NT2/D1 (cell line): ENCODE measurements at regions not wholly inside any gene's neighbourhood (a gene's known extent, or its start where the extent isn't known, plus 50 kb on each side); places are given as distances from the start of the nearest gene placed in this dataset.

Experiments used
- DNase-seq: peaks from one replicate; pipeline ENCODE4 v3.0.0-alpha.2; 2011; ENCODE audit warnings: low read depth, low spot score
- H3K27me3 ChIP-seq: 2 replicates; pipeline ENCODE4 v1.6.0; 2011; ENCODE audit warnings: mild to moderate bottlenecking; ENCODE audit not compliant: insufficient read length, insufficient read depth
- H3K36me3 ChIP-seq: 2 replicates; pipeline ENCODE4 v1.6.1; 2011; ENCODE audit warnings: mild to moderate bottlenecking, low read length, mixed read lengths; ENCODE audit not compliant: insufficient read depth, insufficient read length
- H3K4me1 ChIP-seq: 2 replicates; pipeline ENCODE4 v1.5.1; 2011; ENCODE audit not compliant: insufficient read depth, insufficient read length
- H3K4me3 ChIP-seq: 2 replicates; pipeline ENCODE4 v1.5.1; 2011; ENCODE audit warnings: low read depth; ENCODE audit not compliant: insufficient read length
- H3K9ac ChIP-seq: 2 replicates; pipeline ENCODE4 v1.6.0; 2011; ENCODE audit warnings: low read depth; ENCODE audit not compliant: insufficient read length
- H3K9me3 ChIP-seq: 2 replicates; pipeline ENCODE4 v1.5.1; 2011; ENCODE audit warnings: mild to moderate bottlenecking, low read length; ENCODE audit not compliant: insufficient read depth
- SUZ12 ChIP-seq: IDR thresholded peaks from 2 replicates; pipeline ENCODE4 v1.6.1; 2011; ENCODE audit not compliant: insufficient read length, insufficient read depth; ENCODE audit errors: extremely low read depth
- YY1 ChIP-seq: IDR thresholded peaks from 2 replicates; pipeline ENCODE4 v1.6.1; 2011; ENCODE audit not compliant: insufficient read length, insufficient read depth
- ZNF274 ChIP-seq: IDR thresholded peaks from 2 replicates; pipeline ENCODE4 v1.6.1; 2011; ENCODE audit warnings: mild to moderate bottlenecking, low read depth, low read length

DNA sequence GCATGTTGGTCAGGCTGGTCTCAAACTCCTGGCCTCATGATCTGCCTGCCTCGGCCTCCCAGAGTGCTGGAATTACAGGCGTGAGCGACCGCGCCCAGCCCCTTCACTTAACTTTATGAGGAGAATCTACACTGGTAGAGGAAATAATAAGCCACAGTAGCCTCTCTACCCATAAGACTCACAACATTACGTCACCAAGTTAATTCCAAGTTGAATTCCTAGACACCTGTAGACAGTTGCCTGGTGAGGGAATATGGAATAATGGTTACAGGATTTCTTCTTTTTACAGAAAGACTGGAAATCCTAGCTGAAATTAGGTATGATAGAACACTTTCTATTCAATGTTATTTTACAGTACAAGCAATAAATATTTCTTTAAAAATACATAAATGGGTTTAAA is 854.5 kb upstream of the EYS start:
- H3K9me3 ChIP-seq = peaks cover 10% of the 10 kb centered on the region
- H3K4me1 ChIP-seq = no peaks in the 10 kb centered on the region
- no peak overlapping the region for H3K9ac ChIP-seq
- TF ChIP-seq YY1 = no peak
- no peak for TF ChIP-seq ZNF274
- no peak for TF ChIP-seq SUZ12
- no peaks in the 10 kb centered on the region for H3K27me3 ChIP-seq
- H3K36me3 ChIP-seq = no peaks in the 10 kb centered on the region
- no peak overlapping the region for H3K4me3 ChIP-seq
- no peak for DNase-seq

DNA sequence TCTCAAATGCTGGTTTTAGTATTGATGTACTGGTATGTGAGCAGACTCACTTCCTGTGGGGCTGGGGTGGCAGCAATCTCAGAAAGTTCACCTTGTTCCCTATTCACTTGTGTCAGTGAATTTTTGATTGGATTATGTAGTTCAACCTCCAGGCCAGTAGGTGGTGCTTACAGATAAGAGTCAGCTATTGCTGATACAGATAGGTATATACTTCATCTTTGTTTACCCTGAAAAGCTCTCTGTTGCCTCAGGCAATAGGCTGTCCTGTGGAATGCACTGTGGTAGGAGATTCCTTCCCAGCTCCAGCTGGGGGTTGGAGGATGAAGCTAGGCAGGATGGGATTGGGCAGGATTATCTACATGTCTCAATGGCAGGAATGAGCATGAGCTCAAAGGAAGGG is 851.2 kb upstream of the EYS start:
- DNase-seq = peak; percentile 3
- no peaks in the 10 kb centered on the region for H3K36me3 ChIP-seq

DNA sequence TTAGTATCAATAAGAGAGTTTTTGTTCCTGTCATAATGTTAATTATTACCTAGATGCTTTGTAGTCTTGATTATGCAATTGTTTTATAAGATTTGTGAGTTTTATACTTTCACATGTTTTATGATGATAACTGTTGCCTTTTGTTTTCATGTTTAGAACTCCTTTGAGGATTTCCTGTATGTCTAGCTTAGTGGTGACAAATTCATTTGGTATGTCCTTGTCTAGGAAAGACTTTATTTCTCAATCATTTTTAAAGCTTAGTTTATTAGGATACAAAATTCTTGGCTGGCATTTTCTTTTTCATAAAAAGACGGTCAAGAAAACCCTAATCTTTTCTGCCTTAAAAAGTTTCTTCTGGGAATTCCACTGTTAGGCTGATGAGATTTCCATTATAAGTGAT is 849.9 kb upstream of the EYS start:
- Histone ChIP-seq H3K9me3 (peaks cover 10% of the 10 kb centered on the region), H3K9ac (no peak overlapping the region), H3K4me3 (no peak overlapping the region), H3K4me1 (no peaks in the 10 kb centered on the region), H3K36me3 (no peaks in the 10 kb centered on the region), H3K27me3 (no peaks in the 10 kb centered on the region)
- TF ChIP-seq YY1 (no peak), ZNF274 (no peak), SUZ12 (no peak)
- no peak for DNase-seq

More for the DNA sequence above, 851.2 kb upstream of the EYS start:
- H3K9ac ChIP-seq = no peak overlapping the region
- TF ChIP-seq YY1 (no peak), ZNF274 (no peak), SUZ12 (no peak)
- H3K27me3 ChIP-seq = no peaks in the 10 kb centered on the region
- H3K4me1 ChIP-seq = no peaks in the 10 kb centered on the region
- no peak overlapping the region for H3K4me3 ChIP-seq
- peaks cover 10% of the 10 kb centered on the region for H3K9me3 ChIP-seq

DNA sequence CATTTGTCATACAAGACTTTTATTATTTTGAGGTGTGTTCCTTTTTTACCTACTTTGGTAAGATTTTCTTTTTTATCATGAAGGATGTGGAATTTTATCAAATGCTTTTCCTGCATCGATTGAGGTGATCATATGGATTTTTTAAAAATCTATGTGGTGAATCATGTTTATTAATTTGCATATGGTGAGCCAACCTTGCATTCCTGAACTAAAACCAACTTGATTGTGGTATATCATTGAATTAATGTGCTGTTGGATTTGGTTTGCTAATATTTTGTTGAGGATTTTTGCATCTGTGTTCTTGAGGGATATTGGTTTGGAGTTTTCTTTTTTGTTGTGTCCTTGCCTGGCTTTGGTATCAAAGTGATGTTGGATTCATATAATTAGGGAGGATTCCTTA is 848.1 kb upstream of the EYS start:
- no peaks in the 10 kb centered on the region for H3K27me3 ChIP-seq
- H3K4me3 ChIP-seq = no peak overlapping the region
- H3K4me1 ChIP-seq = no peaks in the 10 kb centered on the region
- H3K9me3 ChIP-seq = peaks cover 10% of the 10 kb centered on the region
- no peak for TF ChIP-seq ZNF274
- no peak overlapping the region for H3K9ac ChIP-seq
- no peaks in the 10 kb centered on the region for H3K36me3 ChIP-seq
- DNase-seq = no peak

DNA sequence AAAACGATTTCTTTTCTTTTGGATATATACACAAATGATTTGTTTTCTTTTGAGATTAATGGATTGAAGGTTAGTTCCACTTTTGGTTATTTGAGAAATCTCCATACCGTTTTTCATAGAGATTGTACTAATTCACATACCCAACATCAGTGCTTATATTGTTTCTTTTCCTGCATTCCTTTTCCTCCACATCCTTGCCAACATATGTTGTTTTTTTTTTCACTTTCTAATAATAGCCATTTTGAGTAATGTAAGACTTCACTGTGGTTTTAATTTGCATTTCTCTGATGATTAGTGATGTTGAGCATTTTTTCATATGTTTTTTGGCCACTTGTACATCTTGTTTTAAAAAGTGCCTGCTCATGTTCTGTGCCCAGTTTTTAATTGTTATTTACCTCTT is 846.4 kb upstream of the EYS start:
- no peak for TF ChIP-seq ZNF274
- TF ChIP-seq SUZ12 = no peak
- no peak for TF ChIP-seq YY1
- no peak overlapping the region for H3K9ac ChIP-seq

DNA sequence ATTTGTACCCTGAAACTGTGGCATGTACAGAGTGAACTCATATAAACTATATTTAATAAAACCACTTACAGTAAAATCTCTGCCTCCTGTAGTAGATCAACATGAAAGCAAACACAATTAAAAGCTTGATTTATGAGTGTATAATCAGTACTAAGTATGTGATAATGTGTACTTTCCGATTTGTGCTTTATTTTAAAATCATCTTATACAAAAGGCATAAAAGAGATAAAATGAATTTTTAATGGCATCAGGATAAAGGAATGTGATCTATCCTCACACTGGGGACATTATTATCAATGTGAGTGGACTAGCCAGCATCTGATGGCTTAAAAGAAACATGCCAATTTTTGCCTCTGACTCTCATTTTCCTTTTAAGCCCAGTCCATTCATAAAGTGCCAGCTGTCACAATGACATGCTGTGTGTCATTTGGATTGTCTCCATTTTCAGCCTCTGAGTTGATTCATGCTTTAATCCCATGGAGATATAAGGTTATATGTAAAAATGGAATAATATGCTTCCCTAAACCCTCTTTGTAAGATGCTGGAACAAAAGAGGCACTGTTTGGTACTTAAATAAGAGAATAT is 831.6 kb upstream of the EYS start:
- no peak overlapping the region for H3K4me3 ChIP-seq
- no peak overlapping the region for H3K9ac ChIP-seq
- TF ChIP-seq ZNF274 = no peak
- no peak for TF ChIP-seq YY1
- no peak for TF ChIP-seq SUZ12
- H3K4me1 ChIP-seq = no peaks in the 10 kb centered on the region
- H3K27me3 ChIP-seq = no peaks in the 10 kb centered on the region
- no peaks in the 10 kb centered on the region for H3K36me3 ChIP-seq
- peaks cover 6% of the 10 kb centered on the region; the same call in 1 of the 2 replicates for H3K9me3 ChIP-seq
- no peak for DNase-seq

More for the DNA sequence above, 846.4 kb upstream of the EYS start:
- Histone ChIP-seq H3K36me3 (no peaks in the 10 kb centered on the region), H3K27me3 (no peaks in the 10 kb centered on the region), H3K9me3 (peaks cover 8% of the 10 kb centered on the region), H3K4me1 (no peaks in the 10 kb centered on the region), H3K4me3 (no peak overlapping the region)
- no peak for DNase-seq

DNA sequence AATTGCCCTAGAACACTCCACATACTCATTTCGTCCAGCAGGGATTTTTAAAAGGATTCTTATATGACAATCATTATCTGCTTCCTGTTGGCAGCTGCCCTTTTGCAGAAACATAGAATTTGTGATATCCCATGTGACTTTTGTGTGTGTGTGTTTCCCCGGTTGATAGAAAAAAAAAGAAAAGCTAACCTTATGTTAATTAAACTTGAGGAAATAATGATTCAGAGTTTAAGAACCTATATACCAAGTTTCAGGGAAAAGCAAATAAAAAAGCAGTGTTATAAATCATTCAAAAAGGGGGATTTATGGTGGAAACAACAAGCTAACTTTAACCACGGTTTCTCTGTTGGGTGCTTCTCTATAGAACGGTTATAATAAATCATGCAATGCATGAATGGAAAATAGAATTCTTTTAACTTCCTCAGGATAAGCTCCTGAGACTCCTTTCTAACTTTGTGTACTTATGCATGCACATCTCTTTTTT is 826.9 kb upstream of the EYS start:
- no peak for DNase-seq
- no peaks in the 10 kb centered on the region for H3K9me3 ChIP-seq
- H3K9ac ChIP-seq = no peak overlapping the region
- TF ChIP-seq ZNF274 = no peak
- no peak for TF ChIP-seq YY1
- no peak for TF ChIP-seq SUZ12
- H3K4me1 ChIP-seq = no peaks in the 10 kb centered on the region
- no peaks in the 10 kb centered on the region for H3K36me3 ChIP-seq
- H3K4me3 ChIP-seq = no peak overlapping the region
- no peaks in the 10 kb centered on the region for H3K27me3 ChIP-seq

DNA sequence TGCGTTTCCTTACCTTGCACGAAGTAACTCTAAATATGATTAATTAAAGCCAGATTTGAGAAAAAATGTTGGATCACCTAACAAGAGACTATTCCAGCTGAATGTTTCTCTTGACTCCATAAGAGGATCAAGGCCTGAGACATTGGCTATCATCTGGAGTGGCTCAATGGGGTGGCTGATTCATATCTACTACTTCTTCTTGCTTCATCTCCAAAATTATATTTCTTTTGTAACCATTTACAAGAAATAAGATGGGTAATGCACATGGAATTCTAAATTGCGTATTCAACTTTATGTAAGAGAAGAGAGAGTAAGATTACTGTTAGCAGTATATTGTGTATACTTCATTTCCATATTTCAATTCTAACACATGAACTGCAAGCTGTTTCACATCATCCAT is 819.0 kb upstream of the EYS start:
- Histone ChIP-seq H3K4me3 (no peak overlapping the region), H3K4me1 (no peaks in the 10 kb centered on the region), H3K27me3 (no peaks in the 10 kb centered on the region), H3K9ac (no peak overlapping the region), H3K9me3 (no peaks in the 10 kb centered on the region), H3K36me3 (no peaks in the 10 kb centered on the region)
- TF ChIP-seq SUZ12 (no peak), ZNF274 (no peak), YY1 (no peak)
- no peak for DNase-seq
